ENCODE measurements at regions not wholly inside any gene's neighbourhood (a gene's known extent, or its start where the extent isn't known, plus 50 kb on each side); places are given as distances from the start of the nearest gene placed in this dataset.

DNA sequence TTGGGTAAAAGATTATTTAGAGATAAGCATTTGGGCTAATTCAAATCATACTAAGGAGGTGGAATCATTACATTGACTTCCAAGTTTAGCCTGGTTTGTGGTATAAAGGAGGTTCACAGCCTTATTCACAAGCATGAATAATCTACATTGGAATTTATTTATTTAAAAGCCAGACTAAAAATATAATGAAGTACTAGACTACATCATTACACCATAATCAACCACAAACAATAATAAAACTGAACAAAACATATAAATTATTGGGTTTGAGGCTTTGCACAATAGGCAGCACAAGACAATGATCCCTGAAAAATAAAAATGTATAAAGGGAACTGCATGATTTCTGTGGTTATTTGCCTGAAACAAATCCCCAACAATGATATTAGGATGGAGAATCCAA lies 314.0 kb downstream of the GBA3 start:
- no peak for DNase-seq

DNA sequence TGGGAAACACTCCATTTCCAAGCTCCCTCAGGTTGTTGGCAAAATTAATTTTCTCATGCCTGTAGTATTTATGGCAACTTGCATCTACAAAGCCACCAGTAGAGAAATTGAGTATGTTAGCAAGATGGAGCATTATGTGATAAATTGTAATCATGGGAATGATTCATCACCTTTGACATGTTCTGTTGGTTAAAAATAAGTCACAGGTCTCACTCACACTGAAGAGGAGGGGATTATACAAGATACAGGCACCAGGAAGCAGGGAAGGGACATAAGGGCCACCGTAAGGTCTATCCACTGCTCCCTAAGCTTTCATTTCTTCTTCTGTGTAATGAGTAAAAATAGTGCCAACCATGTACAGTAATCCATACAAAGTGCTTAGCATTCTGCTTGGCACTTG lies 313.0 kb downstream of the GBA3 start:
- no peak for DNase-seq

DNA sequence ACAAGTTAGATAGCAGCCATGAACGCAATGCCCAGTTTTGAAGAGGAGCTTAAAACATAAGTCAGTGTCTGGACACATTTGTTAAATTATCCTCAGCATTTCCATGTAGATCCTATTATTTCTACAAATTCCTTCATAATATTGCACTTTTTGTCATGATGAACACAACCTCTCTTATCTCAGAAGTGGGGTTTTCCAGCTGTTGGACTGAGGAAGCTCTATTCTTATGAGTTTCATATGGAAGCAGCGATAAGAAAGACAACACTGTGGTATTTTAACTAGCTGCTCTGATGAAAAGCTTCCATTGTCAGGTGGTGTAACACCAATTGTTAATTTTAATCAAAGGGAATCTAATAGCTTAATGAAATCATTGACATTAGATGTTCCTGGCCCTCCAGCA lies 308.7 kb downstream of the GBA3 start:
- no peak for DNase-seq

DNA sequence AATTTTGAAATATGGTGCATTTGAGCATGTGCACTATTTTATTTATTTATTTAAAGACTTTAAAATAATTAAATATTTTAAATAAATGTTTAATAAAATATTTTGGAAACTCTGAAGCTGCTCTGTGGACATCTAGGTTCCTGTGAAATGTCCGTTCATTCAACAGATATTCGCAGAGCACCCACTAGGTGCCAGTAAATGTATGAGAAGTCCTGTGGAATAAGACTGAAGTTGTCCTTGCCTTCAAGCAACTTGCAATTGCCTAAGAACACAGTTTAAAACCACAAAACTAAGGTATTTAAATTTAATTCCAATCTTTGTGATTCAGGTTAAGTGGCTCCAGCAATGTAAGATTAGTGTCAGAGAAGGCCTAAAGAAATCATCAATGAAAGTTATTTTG lies 306.7 kb downstream of the GBA3 start:
- DNase-seq, result no peak

DNA sequence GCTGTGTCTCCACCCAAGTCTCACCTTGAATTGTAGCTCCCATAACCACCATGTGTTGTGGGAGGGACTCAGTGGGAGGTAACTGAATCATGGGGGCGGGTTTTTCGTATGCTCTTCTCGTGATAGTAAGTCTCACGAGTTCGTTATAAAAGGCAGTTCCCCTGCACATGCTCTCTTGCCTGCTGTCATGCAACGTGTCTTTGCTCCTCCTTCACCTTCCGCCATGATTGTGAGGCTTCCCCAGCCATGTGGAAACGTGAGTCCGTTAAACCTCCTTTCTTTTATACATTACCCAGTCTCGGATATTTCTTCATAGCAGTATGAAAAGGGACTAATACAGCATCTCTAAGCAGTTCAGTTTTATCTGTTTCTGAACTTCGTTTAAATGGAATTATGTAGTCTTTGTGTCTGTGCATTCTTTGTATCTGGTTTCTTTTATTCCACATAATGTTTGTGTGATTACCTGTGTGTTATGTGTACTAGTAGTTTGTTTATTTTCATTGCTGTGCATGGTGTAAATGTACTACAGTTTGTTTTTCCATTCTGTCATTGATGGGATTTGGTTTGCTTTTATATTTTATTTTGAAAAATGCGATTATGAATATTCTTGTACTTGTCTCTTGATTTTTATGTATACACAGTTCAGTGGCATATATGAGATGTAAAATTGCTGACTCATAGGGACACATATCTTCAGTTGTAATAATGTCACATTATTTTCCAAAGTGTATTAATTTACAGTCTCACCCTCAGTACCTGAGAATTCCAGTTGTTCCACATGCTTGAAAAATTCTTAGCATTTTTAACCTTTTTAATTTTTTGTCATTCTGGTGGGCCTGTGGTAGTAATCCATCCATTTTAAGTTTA lies 304.9 kb downstream of the GBA3 start:
- no peak for DNase-seq

DNA sequence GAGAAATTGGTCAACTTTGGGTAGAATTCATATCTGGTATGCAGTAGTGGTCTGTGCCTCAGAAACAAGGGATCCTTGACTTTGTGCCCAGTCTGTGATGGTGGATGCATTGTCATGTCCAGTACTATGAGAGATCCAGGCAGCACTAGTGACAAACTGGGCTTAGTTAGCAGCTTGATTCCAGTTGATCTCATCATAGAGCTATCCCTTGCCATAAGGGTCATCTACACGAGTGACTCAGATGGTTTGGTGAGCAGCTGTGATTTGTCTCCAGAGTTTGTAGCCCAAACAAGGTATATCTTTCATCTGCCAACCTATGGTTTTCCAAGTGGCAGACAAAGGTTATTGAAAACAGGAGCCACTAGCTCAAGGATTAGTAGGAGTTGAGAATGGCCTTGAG lies 298.8 kb downstream of the GBA3 start:
- no peak for DNase-seq

DNA sequence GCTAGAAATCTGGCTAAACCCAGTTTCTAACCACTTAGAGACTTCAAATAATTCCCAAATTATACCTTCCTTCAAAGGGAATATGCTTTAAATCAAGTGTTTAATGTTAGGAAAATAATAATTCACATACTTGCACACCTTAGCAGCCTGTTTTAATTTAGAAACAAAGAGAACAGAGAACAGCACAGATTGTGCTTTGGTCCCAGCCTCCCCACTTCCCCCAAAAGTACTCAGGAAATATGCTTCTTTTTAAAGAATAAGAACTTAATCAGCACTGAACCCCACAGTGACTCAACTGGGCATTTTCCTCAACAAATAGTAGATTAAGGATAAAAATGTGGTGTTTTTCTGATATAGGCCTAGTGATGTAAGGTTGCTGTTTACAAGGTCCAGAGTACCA lies 295.8 kb downstream of the GBA3 start:
- no peak for DNase-seq

DNA sequence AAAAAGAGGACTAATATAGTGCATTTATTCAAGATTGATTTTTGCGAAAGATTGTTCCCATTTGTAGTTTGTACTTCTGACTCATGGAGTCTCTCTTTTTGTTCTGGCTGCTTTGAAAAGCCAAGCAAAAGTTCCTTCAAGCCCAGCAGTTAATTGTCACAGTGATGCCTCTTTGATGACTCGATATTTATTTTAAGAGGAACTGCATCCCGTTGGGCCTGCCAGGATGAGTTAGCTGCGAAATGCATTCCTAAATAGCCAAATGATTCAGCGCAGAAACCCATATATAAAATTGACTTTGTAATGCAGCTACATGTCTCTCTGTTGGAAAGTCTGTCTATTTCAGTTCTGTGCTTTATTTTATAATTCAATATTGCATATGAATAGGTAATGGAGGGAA lies 295.1 kb downstream of the GBA3 start:
- no peak for DNase-seq

DNA sequence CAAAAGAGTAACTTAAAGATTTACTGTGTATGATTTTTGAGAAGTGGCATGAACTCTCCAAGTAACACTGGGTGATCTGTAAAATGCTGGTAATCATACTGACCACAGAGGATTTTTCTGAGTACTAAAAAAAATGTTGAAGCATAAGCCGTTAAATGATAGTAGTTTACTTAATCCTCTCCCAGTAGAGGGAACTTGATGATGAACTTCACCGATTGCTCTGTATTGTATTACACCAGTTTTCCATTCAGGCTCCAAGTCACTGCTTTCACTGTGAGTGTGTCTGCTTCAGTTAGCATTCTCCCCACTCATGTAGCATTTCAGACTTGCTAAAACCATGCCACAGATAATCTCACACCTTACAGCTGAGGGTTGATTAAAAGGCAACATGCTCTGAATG lies 294.1 kb downstream of the GBA3 start:
- DNase-seq, result no peak

DNA sequence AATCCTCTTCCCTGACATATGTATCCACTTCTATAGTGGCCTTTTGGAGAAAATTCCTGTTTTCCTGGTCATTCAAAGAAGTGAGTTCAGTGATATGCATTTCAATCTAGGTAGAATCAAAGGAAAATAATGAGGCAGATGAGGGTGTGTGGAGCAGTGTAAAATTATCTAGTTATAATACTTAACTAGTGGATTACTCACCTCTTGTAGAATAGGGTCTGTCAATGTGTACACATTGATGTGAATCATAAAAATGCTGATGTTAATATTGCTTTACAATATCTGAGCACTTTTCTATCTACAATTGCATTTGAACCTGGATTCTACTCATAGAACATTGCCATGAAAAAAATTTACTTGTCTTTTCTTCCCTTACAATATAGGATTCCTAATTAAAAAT lies 293.5 kb downstream of the GBA3 start:
- DNase-seq, result no peak

DNA sequence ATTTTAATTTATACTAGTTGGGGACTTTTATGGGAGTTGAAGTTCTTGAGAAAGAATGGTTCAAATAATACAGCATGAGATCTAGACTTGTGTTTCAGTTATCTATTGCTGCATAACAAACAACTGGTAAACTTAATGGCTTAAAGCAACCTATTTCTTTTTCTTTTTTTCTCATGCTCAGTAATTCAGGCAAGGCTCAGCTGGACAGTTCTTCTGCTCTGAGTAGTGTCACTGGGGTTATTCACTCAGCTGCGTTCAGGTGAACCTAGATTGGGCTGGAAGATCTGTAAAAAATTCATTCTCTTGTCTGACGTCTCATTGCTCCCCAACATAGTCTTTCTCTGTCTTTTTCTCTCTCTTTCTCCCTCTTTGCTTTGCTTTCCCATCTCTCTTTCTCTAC lies 291.7 kb downstream of the GBA3 start:
- DNase-seq, result no peak

DNA sequence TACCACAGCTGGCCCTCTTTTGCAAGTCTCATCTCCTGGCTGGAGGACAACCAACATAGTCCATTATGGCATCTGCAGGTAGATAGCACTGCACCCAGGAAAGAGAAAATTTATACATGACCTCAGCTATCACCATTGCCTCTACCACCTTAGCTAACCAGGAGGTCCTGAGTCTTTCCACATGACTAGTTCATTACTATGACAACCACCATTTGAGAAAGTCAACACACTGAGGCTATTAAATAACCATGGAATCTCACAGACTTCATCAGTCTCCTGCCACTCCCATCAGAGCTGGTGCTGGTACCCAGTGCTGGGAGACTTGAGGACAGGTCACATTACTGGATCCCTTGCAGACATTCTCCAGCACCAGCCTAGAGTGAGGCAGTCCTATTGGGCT lies 285.9 kb downstream of the GBA3 start:
- no peak for DNase-seq

DNA sequence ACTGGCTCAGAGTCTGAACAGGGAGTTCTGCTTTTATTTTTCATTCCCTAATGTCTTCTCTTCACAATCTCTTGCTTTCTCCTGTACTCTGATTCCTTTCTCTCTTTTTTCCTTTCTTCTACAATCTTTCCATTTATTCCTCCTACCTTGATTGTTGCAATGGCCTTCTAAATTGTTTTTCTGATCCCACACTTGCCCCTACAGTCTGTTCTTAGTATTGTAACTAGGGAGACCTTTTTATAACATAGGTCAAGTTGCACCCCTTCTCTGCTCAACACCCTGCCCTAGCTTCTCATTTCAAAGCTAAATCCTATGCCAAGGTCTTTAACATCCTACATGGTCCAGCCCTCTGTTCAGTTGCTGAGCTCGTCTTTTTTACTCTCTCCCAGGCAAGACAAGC lies 277.9 kb downstream of the GBA3 start:
- no peak for DNase-seq

DNA sequence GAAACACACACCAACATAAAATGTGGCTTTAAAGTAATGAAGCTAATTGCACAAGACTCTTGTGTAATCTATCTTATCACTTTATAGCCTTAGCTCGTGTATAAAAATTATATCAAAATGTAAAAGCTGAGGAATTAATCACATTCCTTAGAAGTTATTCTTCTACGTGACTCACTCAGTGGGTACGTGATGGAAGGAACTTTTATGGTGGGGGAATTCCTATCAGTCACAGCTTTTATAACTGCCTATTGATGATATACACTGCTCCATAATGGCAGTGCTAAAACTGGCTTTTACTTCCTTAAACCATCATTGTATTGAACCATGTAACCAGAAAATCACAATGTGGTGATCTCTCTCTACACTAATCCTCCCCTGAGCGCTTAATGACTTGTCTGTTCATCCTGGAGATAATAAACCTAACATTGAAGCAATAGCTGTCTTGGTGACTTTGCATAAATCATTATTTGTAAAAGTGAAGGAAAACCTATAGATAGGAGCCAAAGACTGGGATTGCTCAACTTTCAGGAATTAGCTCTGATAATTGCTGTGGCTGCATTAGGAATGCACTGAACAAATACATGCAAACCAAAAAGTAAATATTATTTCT lies 276.7 kb downstream of the GBA3 start:
- no peak for DNase-seq

DNA sequence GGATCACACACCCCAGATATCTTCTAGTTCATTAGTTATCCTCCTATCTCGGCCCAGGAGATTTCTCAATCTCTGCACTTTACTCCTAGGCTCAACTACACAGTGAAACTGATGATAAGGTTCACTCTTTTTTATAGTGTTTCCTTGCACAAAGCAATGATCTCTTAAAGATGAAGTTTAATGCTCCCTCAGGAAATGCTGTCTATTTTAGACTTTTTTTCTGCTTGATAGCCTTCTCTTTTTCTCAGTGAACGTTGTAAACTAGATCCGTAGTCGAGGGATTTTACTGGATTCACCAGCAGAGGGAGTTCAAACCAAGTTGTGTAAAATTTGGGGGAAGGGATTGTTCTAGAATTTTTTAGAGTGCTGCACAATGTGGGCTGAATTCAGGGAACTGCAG lies 269.6 kb downstream of the GBA3 start:
- DNase-seq, result no peak

DNA sequence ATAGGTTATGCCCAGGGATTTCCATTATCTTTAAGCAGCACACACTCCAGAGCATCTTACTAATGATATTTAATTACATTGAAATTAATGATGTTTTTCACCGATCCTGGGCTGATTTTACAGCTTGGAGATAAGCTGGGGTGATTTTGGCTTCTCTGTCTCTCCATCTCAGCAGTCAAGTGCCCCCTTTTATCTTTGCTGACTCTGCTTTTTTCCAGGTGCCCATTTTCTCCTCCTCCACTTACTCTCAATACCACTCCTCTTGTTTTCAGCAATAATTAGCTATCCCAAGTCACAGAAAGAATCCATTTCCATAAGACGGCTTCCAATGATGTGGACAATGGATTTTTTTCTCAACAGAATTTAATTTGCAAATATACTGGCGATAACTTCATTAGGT lies 266.7 kb downstream of the GBA3 start:
- DNase-seq, result no peak

DNA sequence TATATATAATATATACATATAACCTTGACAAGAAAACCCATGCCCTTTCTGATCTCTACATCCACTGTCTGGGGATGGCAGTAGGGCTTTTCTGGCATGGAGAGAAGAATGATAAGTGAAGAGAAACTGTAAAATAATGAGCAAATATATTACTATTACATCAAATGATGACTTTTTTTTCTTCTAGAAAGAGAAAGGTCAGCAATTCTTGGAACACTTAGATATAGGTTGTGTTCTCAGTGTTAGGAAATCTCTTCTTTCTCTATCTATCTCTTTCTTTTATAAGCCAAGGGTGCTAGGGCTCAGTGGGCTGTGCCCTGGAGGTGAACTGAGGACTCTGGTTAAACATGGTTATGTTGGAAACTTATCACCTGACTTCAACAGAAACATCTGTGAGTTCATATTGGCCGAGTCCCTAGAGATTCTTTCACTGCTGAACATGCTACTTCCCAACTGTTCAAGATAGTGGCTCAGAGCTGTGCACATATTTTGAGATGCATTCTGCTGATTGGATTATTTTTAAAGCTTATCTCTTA lies 265.1 kb downstream of the GBA3 start:
- no peak for DNase-seq

DNA sequence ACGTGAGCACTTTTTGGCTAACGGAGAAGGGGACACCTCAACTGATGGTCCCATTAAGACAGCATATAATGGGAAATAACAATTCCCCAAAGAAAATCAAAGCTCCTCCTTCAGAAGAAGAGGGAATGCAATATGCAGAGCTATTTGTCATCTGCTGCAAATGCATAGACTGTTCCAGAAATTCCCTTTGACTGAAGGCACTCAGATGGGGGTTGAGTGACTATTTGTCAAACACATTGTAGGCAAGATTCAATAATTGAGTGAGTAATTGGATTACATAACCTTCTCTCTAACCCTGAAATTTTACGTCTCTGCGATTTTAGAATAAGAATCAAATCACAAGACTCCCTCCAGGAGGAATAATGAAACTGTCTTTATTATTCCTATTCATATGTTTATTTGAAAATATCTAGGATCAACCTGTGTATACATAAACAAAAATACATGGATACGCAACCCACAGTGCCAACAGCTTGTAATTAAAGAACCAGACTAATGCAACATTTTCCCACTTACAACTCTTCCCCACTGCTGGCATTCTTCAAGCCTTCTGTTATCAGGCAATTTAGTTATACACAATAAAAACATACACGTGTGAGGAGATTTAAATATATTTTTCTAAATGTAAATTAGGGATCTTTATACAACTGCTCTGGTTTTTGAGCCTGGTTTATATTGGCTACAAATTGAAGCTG lies 256.6 kb downstream of the GBA3 start:
- DNase-seq, result no peak

DNA sequence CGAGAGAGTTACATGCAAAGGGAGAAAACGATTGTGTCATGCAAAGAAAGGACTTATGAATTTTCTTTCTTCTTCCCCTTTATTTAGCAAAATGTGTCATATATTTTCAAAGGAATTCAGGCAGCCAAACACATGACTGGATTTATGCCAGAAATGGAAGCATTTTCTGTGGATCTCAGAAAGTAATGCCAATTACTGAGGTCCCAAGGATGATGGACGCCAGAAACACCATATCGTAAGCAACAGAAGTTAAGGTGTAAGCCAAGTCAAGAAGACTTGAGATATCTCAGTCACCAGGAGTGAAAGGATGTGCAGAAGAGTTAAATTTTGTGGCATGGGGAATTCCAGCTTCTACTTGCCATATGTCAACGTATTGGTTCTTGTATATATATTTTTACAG lies 255.1 kb downstream of the GBA3 start:
- DNase-seq, result no peak

DNA sequence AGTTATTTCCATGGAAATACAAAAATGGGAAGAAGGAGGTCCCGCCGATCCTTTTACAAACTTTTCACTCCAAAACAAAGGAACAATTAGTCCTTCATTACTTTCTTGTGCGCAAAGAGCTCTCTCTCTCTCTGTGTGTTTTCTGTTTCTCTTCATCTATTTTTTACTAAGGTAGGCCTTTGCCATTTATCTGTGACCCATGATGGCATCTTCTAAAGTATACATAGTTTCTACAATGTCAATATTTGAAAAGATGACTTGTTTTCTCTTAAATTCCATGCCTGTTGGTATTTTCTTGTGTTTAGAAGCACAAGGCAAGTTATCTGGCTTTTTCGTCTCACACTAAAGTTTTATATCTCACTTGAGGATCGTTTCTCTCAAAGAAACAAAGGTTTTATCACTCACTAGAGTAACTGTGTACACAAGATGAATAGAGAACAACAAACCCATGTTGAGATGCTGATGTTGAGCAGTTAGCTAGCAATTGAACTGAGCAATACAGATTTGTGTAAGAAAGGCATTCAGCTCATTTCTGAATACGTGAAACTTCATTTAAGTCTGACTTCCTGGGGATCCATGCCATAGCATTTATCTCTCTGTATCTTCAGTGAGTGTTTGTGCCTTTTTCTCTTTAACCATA lies 250.3 kb downstream of the GBA3 start:
- DNase-seq, result no peak

DNA sequence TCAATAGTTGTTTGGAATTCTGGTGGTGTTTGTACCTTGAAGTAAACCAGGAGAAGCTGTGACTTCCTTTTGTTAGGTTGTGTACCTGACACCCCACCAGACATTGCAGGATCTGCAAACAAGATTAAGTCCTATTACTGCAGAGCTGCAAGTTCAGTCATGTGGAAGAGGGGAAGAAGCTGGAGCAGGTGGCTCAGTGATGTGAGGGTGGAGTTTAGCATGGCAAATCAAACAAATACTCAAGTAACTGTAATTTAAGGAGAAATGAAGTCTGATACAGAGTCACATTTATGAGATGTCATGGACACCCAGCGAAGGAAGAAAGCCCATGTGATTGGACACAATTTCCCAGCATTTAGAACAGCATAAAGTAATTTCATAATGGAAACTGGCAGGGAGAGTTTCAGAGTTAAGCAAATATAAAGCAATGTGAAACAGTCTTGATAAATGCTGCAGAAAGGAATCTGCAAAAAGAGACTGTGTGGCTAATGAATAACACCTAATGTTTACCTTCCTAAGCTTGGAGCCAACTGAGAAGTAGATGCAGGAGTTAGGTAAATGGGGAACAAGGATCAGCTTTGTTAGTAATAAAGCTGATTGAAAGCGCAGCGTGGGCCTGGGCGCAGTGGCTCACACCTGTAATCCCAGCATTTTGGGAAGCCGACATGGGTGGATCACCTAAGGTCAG lies 249.1 kb downstream of the GBA3 start:
- no peak for DNase-seq

DNA sequence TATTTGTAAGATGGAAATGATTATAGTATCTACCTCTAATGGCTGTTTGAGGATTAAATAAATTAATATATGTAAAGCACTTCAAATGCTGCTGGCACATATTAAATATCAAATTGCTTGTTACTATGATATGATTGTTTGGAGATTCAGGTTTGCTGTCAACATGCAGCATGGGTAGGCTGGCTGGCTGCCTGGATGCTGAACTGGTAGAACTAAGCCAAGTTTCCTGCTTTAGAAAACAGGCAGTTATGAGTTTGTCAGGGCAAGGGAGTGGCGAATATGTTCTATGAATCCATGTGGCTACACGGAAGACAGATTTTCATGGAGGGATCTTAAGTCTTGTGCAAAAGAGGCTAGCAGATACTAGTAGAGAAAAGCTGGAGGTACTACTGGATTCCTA lies 239.6 kb downstream of the GBA3 start:
- no peak for DNase-seq

DNA sequence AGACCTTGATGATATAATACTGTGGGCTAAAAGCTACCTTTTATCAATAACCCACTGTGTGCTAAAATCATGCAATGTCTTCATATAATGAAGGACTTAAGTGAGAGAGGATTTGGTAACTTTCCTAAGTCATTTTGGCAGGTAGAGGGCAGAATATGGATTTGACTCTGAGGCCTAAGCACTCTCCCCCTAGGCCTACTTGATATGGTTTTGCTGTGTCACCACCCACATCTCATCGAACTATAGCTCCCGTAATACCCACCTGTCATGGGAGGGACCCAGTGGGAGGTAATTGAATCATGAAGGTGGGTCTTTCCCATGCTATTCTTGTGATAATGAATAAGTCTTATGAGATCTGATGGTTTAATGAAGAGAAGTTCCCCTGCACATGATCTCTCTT lies 229.7 kb downstream of the GBA3 start:
- DNase-seq, result no peak

Data from GOT3 (cell line).